ENCODE measurements at regions not wholly inside any gene's neighbourhood (a gene's known extent, or its start where the extent isn't known, plus 50 kb on each side); places are given as distances from the start of the nearest gene placed in this dataset.

GRCh38 chr15:31590609-31591008 is 264.0 kb downstream of the KLF13 start:
- no peak for TF ChIP-seq CTCF (conservative IDR thresholded peaks at IDR 0.05; ENCODE audit: low read depth, low read length)
- no peak for TF ChIP-seq EZH2phosphoT487 (IDR thresholded peaks at IDR 0.05; ENCODE audit: borderline replicate concordance, low read length)
- no peak for TF ChIP-seq EZH2 (IDR thresholded peaks at IDR 0.05; ENCODE audit: low read length, unreplicated experiment)

Data from PC-3 (cell line).